Spleen (tissue), 7 donors: ENCODE measurements at regions not wholly inside any gene's neighbourhood (a gene's known extent, or its start where the extent isn't known, plus 50 kb on each side); places are given as distances from the start of the nearest gene placed in this dataset.

ENCODE experiments used
- POLR2A ChIP-seq, 3 donors: fragments of 450-650 bp; IDR thresholded peaks; one replicate each; pipeline ENCODE4 v1.5.1; 2017; ENCODE audit warnings: antibody characterized with exemption in 3 of 3, mild to moderate bottlenecking in 1 of 3
- POLR2AphosphoS5 ChIP-seq, 3 donors: sonication (generic); formaldehyde crosslinking; IDR thresholded peaks; one replicate each; pipeline ENCODE4 v1.5.1; 2017; ENCODE audit warnings: antibody characterized with exemption in 3 of 3
- TF ChIP-seq, protein P1 (sequence below), 11 experiments: fragments of 200-600 bp in 7 of 11; fragments of 450-650 bp in 4 of 11; sonication (generic) in 4 of 11; IDR thresholded peaks in 8 of 11; conservative IDR thresholded peaks in 3 of 11; 1 replicate in 7 of 11; 2 replicates in 4 of 11; pipeline versions ENCODE4 v1.4.0 to v1.8.0; 2016 to 2021; ENCODE audit warnings: antibody characterized with exemption in 11 of 11, inconsistent platforms in 4 of 11, mild to moderate bottlenecking in 1 of 11
- donor health status: DM: no; HTN: no; CAD: no; lungs with moderate emphysema.
- donor health status: DM: no; HTN: no; CAD: no.
- donor health status: DM: no; HTN: no; CAD: no.

GRCh38 chr19:30752876-30753275 lies 380.7 kb downstream of the ZNF536 start:
- TF ChIP-seq, protein P1, sequence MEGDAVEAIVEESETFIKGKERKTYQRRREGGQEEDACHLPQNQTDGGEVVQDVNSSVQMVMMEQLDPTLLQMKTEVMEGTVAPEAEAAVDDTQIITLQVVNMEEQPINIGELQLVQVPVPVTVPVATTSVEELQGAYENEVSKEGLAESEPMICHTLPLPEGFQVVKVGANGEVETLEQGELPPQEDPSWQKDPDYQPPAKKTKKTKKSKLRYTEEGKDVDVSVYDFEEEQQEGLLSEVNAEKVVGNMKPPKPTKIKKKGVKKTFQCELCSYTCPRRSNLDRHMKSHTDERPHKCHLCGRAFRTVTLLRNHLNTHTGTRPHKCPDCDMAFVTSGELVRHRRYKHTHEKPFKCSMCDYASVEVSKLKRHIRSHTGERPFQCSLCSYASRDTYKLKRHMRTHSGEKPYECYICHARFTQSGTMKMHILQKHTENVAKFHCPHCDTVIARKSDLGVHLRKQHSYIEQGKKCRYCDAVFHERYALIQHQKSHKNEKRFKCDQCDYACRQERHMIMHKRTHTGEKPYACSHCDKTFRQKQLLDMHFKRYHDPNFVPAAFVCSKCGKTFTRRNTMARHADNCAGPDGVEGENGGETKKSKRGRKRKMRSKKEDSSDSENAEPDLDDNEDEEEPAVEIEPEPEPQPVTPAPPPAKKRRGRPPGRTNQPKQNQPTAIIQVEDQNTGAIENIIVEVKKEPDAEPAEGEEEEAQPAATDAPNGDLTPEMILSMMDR (IDR thresholded peaks at IDR 0.05 in 8 of 11, conservative IDR thresholded peaks at IDR 0.05 in 3 of 11), result no peak
- TF ChIP-seq POLR2AphosphoS5 (IDR thresholded peaks at IDR 0.05) (no peak), POLR2A (IDR thresholded peaks at IDR 0.05) (no peak)
